GM21447 (cell line): ENCODE measurements at regions not wholly inside any gene's neighbourhood (a gene's known extent, or its start where the extent isn't known, plus 50 kb on each side); places are given as distances from the start of the nearest gene placed in this dataset.
"Not testable (repeated sequence)": the region's sequence is repeated elsewhere in the genome, so short reads cannot be mapped to it uniquely, and the experiment has no call there.

Experiments
- ATAC-seq: cut with Tn5 transposase; IDR thresholded peaks from one replicate; pipeline ENCODE4 v1.9.1; 2021; ENCODE audit not compliant: unreplicated experiment

DNA sequence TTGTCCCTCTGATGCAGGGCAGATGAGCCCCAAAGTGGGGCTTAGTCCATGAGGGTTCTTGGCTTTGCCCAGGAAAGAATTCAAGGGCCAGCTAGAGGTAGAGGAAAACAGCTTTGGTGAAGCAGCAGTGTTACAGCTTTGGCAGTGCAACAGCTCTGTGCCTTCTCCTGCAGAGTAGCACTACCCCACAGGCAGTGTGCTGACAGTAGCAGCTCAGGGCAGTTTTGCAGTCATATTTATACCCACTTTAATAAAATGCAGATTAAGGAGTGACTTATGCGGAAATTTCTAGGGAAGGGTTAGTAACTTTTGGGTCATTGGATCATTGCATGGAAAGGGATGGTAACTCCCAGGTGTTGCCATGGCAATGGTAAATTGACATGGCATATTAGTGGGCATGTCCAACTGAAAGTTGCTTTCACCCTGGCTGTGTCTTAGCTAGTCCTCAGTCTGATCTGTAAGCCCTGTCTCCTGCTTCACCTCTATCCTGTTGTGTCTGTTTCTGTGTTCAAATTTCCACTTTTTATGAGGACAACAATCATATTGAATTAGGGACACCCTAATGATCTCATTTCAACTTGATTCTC lies 241.3 kb upstream of the C2CD4B start:
- no peak for ATAC-seq

GRCh38 chr15:62407216-62407615 lies 242.1 kb upstream of the C2CD4B start:
- ATAC-seq = no peak

- no peak for ATAC-seq
Observed at GRCh38 chr15:62407962-62408361, 242.9 kb upstream of the C2CD4B start.

GRCh38 chr15:62409466-62409865 lies 244.4 kb upstream of the C2CD4B start:
- no peak for ATAC-seq

GRCh38 chr15:62412686-62413085 lies 247.6 kb upstream of the C2CD4B start:
- ATAC-seq = no peak

DNA sequence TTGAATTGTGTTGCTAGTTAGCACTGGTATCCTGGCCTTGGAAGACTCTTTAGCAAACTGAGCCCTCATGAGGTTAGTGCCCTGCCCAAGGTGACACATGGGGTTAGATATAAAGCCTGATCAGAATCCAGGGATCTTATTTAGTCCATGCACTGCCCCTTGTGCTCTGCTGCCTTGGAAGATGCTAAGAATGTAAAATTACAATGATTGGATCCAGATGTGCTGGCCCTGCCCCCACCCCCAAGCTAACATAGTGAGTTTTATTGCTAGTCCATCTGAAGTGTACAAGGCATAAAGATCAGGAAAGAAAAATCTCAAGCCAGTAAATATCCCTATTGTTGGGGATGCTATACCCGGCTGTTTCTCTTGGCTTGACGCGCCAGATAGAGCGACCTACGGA lies 248.1 kb upstream of the C2CD4B start:
- ATAC-seq = no peak

DNA sequence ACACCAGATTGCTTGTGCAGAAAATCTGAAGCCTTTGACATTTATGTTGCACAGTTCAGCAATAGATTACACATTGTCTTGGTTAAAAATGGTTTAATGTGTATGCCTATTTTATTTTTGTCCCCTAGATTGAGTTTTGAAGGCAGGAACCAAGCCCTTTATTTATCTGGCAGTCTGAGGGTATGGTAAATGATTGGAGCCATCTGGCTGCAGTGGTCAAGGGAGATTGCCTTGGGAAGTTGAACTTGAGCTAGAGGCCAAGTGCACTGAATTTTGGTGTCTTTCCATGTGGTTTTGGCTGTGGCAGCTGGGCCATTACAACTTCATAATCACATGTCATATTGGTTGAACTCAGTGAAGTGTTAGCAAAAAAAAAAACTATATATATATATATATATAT lies 248.7 kb upstream of the C2CD4B start:
- ATAC-seq = no peak

GRCh38 chr15:62415498-62415897 lies 250.4 kb upstream of the C2CD4B start:
- no peak for ATAC-seq

DNA sequence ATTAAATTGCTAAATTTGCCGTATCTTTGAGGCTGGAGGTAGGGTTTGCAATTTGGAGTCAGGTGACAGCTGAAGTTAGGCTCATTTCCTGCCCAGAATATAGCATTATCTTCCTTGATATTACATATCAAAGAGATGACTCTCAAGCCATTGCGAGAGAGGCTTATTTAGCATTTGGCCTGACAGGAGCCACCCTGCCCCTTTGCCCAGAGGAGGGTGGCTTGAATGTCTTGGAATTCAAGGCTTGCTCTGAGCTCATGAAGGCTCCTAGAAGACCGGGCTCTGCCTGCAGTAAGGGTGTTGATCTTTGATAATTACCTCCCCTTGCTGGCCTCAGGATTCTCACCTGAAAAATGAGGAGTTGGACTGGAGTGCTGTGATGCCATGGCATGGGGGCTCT lies 251.4 kb upstream of the C2CD4B start:
- no peak for ATAC-seq

DNA sequence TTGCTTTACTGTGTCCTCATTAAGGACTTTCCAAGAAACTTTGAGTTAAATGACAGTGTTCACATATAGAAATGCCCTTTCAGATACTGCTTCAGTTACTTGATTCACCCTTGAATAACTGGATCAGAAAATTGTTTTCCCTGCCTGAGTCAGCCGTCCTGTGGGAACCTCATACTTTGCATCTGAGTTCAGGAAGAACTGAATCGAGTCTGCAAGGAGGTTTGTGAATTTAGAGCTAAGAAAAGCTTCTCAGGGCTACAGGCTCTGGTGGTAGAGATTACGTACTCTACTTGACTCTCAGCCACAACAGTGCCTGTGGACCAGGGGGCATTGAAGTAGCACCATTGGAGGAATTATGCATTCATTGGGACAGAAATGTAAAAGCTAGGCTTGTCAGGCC lies 252.4 kb upstream of the C2CD4B start:
- no peak for ATAC-seq

GRCh38 chr15:62418496-62418895 lies 253.4 kb upstream of the C2CD4B start:
- ATAC-seq = not testable (repeated sequence)

DNA sequence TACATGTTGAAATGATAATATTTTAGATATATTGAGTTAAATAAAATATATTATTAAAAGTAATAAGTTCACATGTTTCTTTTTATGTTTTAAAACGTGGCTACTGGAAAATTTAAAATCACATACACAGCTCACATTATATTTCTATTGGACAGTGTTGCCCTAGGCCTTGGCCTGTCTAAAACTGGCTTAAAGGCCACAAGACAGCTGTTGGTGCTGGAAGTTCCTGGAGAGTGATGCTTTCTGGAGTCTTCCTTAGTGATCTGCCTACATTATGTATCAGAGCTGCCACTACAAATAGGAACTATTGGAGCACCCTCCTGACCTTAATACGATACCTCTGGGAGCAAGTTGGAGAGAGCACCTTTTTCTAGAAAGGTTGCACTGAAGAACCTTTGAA lies 254.1 kb upstream of the C2CD4B start:
- ATAC-seq = no peak

GRCh38 chr15:62420371-62420770 lies 255.3 kb upstream of the C2CD4B start:
- not testable (repeated sequence) for ATAC-seq

- ATAC-seq = no peak
Observed at GRCh38 chr15:62421289-62421688, 256.2 kb upstream of the C2CD4B start.

DNA sequence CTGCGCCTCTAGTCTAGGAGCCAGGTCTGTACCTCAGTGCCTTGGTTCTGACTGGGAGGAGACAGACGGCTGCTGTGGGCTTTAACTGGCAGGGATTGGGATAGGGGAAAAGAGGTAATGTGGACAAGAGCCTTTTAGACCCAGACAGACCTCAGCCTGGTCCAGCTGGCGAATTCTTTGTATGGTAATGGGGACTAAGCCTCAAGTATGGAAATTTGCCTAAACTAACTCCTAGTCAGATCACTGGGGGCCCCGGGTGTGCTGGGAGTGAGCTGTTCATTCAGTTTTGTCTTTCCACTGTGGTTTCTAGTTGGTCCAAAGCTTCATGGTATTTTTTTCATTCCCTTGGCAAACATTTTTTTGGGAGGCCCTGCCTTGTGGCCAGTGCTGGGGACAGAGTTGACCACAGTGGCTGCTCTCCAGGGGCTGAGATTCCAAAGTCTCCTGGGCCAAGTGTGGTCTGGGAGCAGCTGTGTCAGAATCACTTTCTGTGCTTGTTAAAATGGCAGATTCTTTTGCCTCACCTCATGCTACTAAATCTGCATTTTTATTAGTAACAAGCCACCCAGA lies 261.4 kb upstream of the C2CD4B start:
- ATAC-seq = no peak

- no peak for ATAC-seq
Observed at GRCh38 chr15:62428259-62428658, 263.2 kb upstream of the C2CD4B start.

DNA sequence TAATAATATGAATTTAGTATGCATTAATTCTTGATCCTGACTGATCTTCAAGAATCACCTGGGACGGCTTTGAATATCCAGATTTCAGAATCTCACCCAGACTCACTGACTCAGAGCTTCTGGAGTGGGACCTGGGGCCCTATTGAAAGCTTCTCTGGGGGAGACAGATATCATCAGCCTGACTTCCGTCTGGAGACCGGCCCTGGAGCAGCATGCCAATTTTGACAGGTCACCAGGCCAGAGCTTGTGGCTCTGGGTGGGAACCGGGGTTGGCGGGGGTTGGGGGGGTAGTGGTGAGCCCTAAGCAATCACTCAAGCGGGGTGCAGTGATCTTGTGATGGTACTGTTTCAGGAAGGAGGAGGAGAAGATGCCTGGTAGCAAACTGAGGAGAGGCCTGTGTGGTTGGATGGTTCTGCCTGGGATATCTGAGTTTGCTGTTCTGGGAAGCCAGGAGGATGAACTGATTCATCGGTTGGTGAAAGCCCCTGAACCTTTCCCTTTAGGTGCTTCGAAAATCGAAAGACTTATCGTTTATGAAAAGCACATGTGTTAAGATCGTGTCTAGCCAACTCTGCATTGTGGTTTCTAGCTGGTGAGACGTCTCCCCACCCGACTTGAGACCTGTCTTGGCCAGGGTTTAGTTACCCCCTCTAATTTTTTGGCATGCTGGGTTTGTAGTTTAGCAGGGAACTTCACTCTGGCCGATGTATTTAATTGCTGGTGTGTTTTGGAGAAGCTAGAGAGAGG lies 263.9 kb upstream of the C2CD4B start:
- ATAC-seq = no peak

DNA sequence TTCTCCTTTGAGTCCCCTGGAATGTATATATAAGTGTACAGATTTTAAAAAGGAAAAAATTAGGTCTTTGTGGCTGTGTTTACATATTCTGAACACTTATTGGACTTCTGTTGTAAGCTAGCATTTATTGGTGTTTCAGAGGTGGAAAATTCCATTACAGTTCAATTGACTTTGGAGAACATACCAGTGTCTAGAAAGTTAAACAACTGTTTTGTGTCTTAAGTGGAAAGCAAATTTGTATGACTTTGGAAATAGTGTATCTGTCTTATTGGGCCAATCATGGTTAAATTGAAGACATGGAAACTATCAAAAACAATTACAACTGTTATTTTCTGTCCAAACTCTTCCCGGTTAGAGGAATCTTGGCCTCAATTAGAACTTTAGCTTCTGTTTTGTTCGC lies 265.0 kb upstream of the C2CD4B start:
- ATAC-seq = no peak

- no peak for ATAC-seq
Observed at GRCh38 chr15:62430552-62430951, 265.5 kb upstream of the C2CD4B start.

DNA sequence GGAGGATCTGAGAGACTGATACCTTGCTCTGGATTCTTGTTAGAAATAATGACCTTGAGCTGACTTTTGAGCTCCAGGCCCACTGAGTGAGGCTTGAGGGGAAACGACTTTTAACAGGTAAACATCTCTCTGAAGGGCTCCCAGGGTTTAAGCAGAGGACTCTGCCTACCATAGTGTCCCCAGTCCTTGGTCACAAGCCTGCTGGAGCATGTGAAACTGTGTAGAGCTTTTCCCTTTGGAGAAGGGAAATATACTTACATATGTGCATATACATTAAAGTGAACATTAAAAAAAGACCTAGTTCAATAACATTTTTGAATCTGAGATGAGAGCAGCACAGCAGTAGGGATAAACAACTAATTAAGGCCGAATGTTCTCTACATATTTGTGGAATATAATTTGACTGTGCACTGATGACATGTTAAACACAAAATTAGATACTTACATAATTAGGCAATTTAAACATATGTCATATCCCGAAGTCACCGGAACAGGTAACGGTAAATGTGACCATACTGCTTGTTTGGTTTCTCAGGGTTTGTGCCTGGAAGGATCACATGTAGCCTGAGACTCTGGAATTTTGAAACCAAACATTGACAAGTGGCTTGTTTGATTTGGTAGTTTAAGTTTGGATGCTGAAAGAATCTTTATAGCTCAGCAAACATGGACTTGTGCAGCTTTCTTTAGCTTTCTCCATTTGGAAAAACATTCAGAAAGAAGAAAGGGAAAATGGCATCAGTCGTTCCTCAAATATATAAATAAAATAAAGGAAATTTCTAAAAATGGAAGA lies 266.1 kb upstream of the C2CD4B start:
- no peak for ATAC-seq

GRCh38 chr15:62431817-62432216 lies 266.7 kb upstream of the C2CD4B start:
- ATAC-seq = no peak
